ENCODE measurements at regions not wholly inside any gene's neighbourhood (a gene's known extent, or its start where the extent isn't known, plus 50 kb on each side); places are given as distances from the start of the nearest gene placed in this dataset.
"Not testable (repeated sequence)": the region's sequence is repeated elsewhere in the genome, so short reads cannot be mapped to it uniquely, and the experiment has no call there.

GRCh38 chr11:96483374-96483955 lies 93.7 kb downstream of the JRKL start:
- Histone ChIP-seq H3K36me3 (no peaks in the 10 kb centered on the region), H3K27me3 (no peaks in the 10 kb centered on the region), H3K4me3 (no peak overlapping the region), H3K27ac (no peak overlapping the region), H3K9me3 (no peaks in the 10 kb centered on the region), H3K4me1 (peaks cover 0 to 36% (median 6%) of the 10 kb centered on the region in 4 donors)
- DNase-seq = no peak
- no peak for TF ChIP-seq EP300 (IDR thresholded peaks at IDR 0.05)
- TF ChIP-seq POLR2A (IDR thresholded peaks at IDR 0.05) = no peak
- TF ChIP-seq POLR2AphosphoS5 (IDR thresholded peaks at IDR 0.05) = no peak
- TF ChIP-seq CTCF (IDR thresholded peaks at IDR 0.05) = no peak
- intact Hi-C loops (cut with DNase I) = no loop called here

DNA sequence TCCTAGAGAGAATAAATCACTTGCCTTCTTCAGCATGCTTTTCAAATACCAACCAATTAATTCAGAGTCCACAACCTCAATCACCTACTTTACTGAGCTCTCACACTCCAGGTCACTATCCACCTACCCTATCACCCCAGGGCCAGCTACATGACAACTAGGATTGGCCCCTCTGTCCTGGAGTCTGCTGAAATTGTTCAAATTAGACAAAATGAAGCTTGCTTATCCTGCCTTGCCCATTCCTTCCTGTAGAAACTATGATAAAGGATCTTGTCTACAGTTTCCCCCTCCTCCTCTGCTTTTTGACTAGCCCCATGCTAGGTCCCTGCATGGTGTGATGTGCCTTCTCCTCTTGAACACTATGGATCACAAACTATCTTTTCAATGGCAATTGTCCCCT lies 94.5 kb downstream of the JRKL start:
- Histone ChIP-seq H3K27me3 (no peaks in the 10 kb centered on the region), H3K27ac (no peak overlapping the region), H3K9me3 (peaks cover 0 to 3% (median 0%) of the 10 kb centered on the region in 4 donors), H3K36me3 (no peaks in the 10 kb centered on the region), H3K4me1 (peaks cover 0 to 36% (median 6%) of the 10 kb centered on the region in 4 donors), H3K4me3 (no peak overlapping the region)
- intact Hi-C loops (cut with DNase I) = no loop called here
- TF ChIP-seq POLR2A (IDR thresholded peaks at IDR 0.05) = no peak
- TF ChIP-seq CTCF (IDR thresholded peaks at IDR 0.05) = no peak
- TF ChIP-seq POLR2AphosphoS5 (IDR thresholded peaks at IDR 0.05) = no peak
- no peak for TF ChIP-seq EP300 (IDR thresholded peaks at IDR 0.05)
- no peak for DNase-seq

DNA sequence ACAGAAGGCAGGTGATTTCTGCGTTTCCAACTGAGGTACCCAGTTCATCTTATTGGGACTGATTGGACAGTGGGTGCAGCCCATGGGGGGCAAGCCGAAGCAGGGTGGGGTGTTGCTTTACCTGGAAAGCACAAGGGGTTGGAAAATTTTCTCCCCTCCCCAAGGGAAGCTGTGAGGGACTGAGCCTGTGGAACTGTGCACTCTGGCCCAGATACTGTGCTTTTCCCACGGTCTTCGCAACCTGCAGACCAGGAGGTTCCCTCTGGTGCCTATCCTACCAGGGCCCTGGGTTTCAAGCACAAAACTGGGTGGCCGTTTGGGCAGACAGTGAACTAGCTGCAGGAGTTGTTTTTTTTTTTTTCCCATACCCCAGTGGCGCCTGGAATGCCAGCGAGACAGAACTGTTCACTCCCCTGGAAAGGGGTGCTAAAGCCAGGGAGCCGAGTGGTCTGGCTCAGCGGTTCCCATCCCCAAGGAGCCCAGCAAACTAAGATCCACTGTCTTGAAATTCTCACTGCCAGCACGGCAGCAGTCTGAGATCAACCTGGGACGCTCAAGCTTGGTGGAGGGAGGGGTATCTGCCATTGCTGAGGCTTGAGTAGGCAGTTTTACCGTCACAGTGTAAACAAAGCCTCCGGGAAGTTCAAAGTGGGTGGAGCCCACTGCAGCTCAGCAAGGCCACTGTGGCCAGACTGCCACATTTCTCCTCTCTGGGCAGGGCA lies 97.2 kb downstream of the JRKL start:
- DNase-seq = no peak
- Histone ChIP-seq H3K4me1 (peaks cover 0 to 28% (median 6%) of the 10 kb centered on the region in 4 donors), H3K36me3 (no peaks in the 10 kb centered on the region), H3K27ac (no peak overlapping the region), H3K27me3 (no peaks in the 10 kb centered on the region), H3K9me3 (peaks cover 0 to 3% (median 0%) of the 10 kb centered on the region in 4 donors), H3K4me3 (no peak overlapping the region)
- TF ChIP-seq EP300 (IDR thresholded peaks at IDR 0.05) = no peak
- no peak for TF ChIP-seq POLR2A (IDR thresholded peaks at IDR 0.05)
- 27 to 59% methylated on average over 13 of the region's 13 CpGs for WGBS, 2 donors
- intact Hi-C loops (cut with DNase I) = no loop called here

- H3K4me1 ChIP-seq; H3K27ac ChIP-seq; intact Hi-C loops (cut with DNase I); H3K36me3 ChIP-seq; H3K9me3 ChIP-seq; H3K4me3 ChIP-seq; DNase-seq; H3K27me3 ChIP-seq: not testable (repeated sequence)
- 86 to 88% methylated on average over 3 of the region's 3 CpGs for WGBS, 2 donors
Observed at GRCh38 chr11:96488911-96489310, 99.1 kb downstream of the JRKL start.

DNA sequence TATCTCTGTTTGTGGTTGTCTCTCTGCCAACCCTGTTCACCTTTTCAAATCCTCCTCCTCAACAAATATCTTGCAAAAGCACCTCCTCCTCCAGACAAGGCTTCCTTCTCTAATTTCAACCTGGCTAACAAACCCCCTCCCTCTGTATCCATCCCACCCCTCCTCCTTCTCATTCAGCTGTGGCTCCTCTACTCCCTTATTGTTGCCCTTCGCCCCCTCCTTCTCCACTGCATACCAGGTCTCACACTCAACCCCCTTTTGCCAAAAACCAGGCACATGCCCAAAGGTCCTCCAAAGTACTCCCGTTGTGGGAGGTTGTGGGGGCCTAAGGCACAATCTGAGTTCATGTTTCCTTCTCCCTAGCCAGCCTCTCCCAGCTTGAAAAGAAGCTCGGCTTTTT lies 110.6 kb downstream of the JRKL start:
- 75 to 76% methylated on average over 3 of the region's 3 CpGs for WGBS, 2 donors
- no peak for TF ChIP-seq CTCF (IDR thresholded peaks at IDR 0.05)
- TF ChIP-seq EP300 (IDR thresholded peaks at IDR 0.05) = no peak
- Histone ChIP-seq H3K9me3 (no peaks in the 10 kb centered on the region), H3K4me3 (no peak overlapping the region), H3K4me1 (no peaks in the 10 kb centered on the region), H3K27ac (no peak overlapping the region), H3K27me3 (no peaks in the 10 kb centered on the region), H3K36me3 (no peaks in the 10 kb centered on the region)
- no peak for DNase-seq
- intact Hi-C loops (cut with DNase I) = no loop called here

GRCh38 chr11:96506041-96506440 lies 116.2 kb downstream of the JRKL start:
- no peak overlapping the region for H3K4me3 ChIP-seq
- intact Hi-C loops (cut with DNase I) = no loop called here
- WGBS, 2 donors = 93% methylated on average over 1 of the region's 1 CpG
- no peak for DNase-seq
- H3K27me3 ChIP-seq = no peaks in the 10 kb centered on the region
- no peaks in the 10 kb centered on the region for H3K9me3 ChIP-seq
- no peaks in the 10 kb centered on the region for H3K4me1 ChIP-seq
- no peak overlapping the region for H3K27ac ChIP-seq
- TF ChIP-seq CTCF (IDR thresholded peaks at IDR 0.05) (no peak), POLR2AphosphoS5 (IDR thresholded peaks at IDR 0.05) (no peak), EP300 (IDR thresholded peaks at IDR 0.05) (no peak), POLR2A (IDR thresholded peaks at IDR 0.05) (no peak)
- no peaks in the 10 kb centered on the region for H3K36me3 ChIP-seq

All from sigmoid colon (tissue), 6 donors.